Mesenchymal stem cell (in vitro differentiated cells and primary cell): ENCODE measurements at regions not wholly inside any gene's neighbourhood (a gene's known extent, or its start where the extent isn't known, plus 50 kb on each side); places are given as distances from the start of the nearest gene placed in this dataset.

Experiments
- DNase-seq: peaks from one replicate; pipeline ENCODE4 v3.0.0-alpha.2; 2013
- H2AFZ ChIP-seq: one replicate; pipeline ENCODE4 v1.6.1; 2013; ENCODE audit warnings: low read depth, mild to moderate bottlenecking, control low read depth, inconsistent platforms, low read length, moderate library complexity
- H2AK5ac ChIP-seq: 2 replicates; pipeline ENCODE4 v1.6.1; 2013; ENCODE audit warnings: low read length, moderate library complexity, mild to moderate bottlenecking, inconsistent platforms; ENCODE audit not compliant: severe bottlenecking
- H2BK120ac ChIP-seq: one replicate; pipeline ENCODE4 v1.6.1; 2013; ENCODE audit warnings: low read depth, mild to moderate bottlenecking, inconsistent platforms, low read length, moderate library complexity
- H2BK12ac ChIP-seq, 2 experiments: one replicate each; pipeline ENCODE4 v1.6.1; 2013; ENCODE audit warnings: inconsistent platforms in 2 of 2, low read length in 2 of 2, mild to moderate bottlenecking in 2 of 2, moderate library complexity in 2 of 2, control low read depth in 1 of 2
- H2BK15ac ChIP-seq: one replicate; pipeline ENCODE4 v1.6.1; 2013; ENCODE audit warnings: mild to moderate bottlenecking, low read depth, inconsistent platforms; ENCODE audit not compliant: poor library complexity, severe bottlenecking
- H2BK5ac ChIP-seq: 2 replicates; pipeline ENCODE4 v1.6.1; 2013; ENCODE audit warnings: low read depth, mild to moderate bottlenecking, low read length, control low read depth, inconsistent platforms; ENCODE audit not compliant: poor library complexity, severe bottlenecking
- H3K14ac ChIP-seq, 2 experiments: one replicate each; pipeline ENCODE4 v1.6.1; 2013; ENCODE audit warnings: inconsistent platforms in 2 of 2, low read length in 2 of 2, control low read depth in 1 of 2, mild to moderate bottlenecking in 1 of 2, moderate library complexity in 1 of 2
- H3K18ac ChIP-seq, 2 experiments: one replicate each; pipeline ENCODE4 v1.6.1; 2013; ENCODE audit warnings: inconsistent platforms in 2 of 2, low read length in 2 of 2, control low read depth in 1 of 2, low read depth in 1 of 2, mild to moderate bottlenecking in 1 of 2
- H3K23ac ChIP-seq, 2 experiments: one replicate each; pipeline ENCODE4 v1.6.1; 2013; ENCODE audit warnings: inconsistent platforms in 2 of 2, low read length in 2 of 2, mild to moderate bottlenecking in 2 of 2, moderate library complexity in 2 of 2, control low read depth in 1 of 2
- H3K27ac ChIP-seq: 2 replicates; pipeline ENCODE4 v1.5.1; 2013; ENCODE audit warnings: mild to moderate bottlenecking, moderate library complexity, low read length, control low read depth, inconsistent platforms; ENCODE audit not compliant: poor library complexity, severe bottlenecking
- H3K27me3 ChIP-seq, 2 experiments: 2 replicates each; pipeline versions ENCODE4 v1.6.1 to v1.7.0; 2013; ENCODE audit warnings: low read length in 2 of 2, mild to moderate bottlenecking in 2 of 2, moderate library complexity in 2 of 2, control low read depth in 1 of 2, inconsistent platforms in 1 of 2; ENCODE audit not compliant: control insufficient read depth in 1 of 2, insufficient read depth in 1 of 2
- H3K36me3 ChIP-seq, 2 experiments: 2 replicates each; pipeline versions ENCODE4 v1.6.1 to v1.7.0; 2013; ENCODE audit warnings: low read length in 2 of 2, control low read depth in 1 of 2, inconsistent platforms in 1 of 2, low read depth in 1 of 2, mild to moderate bottlenecking in 1 of 2; ENCODE audit not compliant: insufficient read depth in 2 of 2, control insufficient read depth in 1 of 2
- H3K4ac ChIP-seq, 2 experiments: one replicate each; pipeline ENCODE4 v1.6.1; 2013; ENCODE audit warnings: inconsistent platforms in 2 of 2, low read length in 2 of 2, mild to moderate bottlenecking in 2 of 2, moderate library complexity in 2 of 2, control low read depth in 1 of 2, low read depth in 1 of 2
- H3K4me1 ChIP-seq: 2 replicates; pipeline ENCODE4 v1.6.1; 2013; ENCODE audit warnings: low read depth, low read length, control low read depth; ENCODE audit not compliant: control insufficient read depth, insufficient read depth
- H3K4me2 ChIP-seq: 2 replicates; pipeline ENCODE4 v1.6.1; 2013; ENCODE audit warnings: low read length, mild to moderate bottlenecking, inconsistent platforms; ENCODE audit not compliant: poor library complexity, severe bottlenecking
- H3K4me3 ChIP-seq, 2 experiments: 2 replicates each; pipeline versions ENCODE4 v1.5.1 to v1.7.0; 2013; ENCODE audit warnings: low read length in 2 of 2, mild to moderate bottlenecking in 2 of 2, control low read depth in 1 of 2, low read depth in 1 of 2; ENCODE audit not compliant: insufficient read depth in 1 of 2
- H3K79me1 ChIP-seq: replicated peaks from 2 replicates; pipeline ENCODE4 v1.6.1; 2013; ENCODE audit warnings: mild to moderate bottlenecking, control low read depth, low read length, inconsistent platforms; ENCODE audit not compliant: poor library complexity, severe bottlenecking
- H3K9ac ChIP-seq: 2 replicates; pipeline ENCODE4 v1.7.0; 2013; ENCODE audit warnings: mild to moderate bottlenecking, low read length, moderate library complexity
- H3K9me3 ChIP-seq: 2 replicates; pipeline ENCODE4 v1.7.0; 2013; ENCODE audit warnings: mild to moderate bottlenecking, low read length; ENCODE audit not compliant: control insufficient read depth
- H4K8ac ChIP-seq: one replicate; pipeline ENCODE4 v1.6.1; 2013; ENCODE audit warnings: inconsistent platforms, mild to moderate bottlenecking, low read length, moderate library complexity
- H4K91ac ChIP-seq: one replicate; pipeline ENCODE4 v1.6.1; 2013; ENCODE audit warnings: mild to moderate bottlenecking, low read length, inconsistent platforms
- WGBS: methylation state at CpG from one replicate; pipeline ENCODE4 v1.1.7; 2013; ENCODE audit warnings: mixed read lengths; 5-methylcytosine and 5-hydroxymethylcytosine counted together

- H3K4me1 ChIP-seq: no peaks in the 10 kb centered on the region
- H3K36me3 ChIP-seq: no peaks in the 10 kb centered on the region
- no peak overlapping the region for H3K9ac ChIP-seq
- no peaks in the 10 kb centered on the region for H3K79me1 ChIP-seq
- H3K27ac ChIP-seq: no peak overlapping the region
- no peak overlapping the region for H3K18ac ChIP-seq
- H3K4me2 ChIP-seq: no peak overlapping the region
- no peak overlapping the region for H2BK12ac ChIP-seq
- DNase-seq: peak; percentile 8
- H4K91ac ChIP-seq: no peak overlapping the region
- no peak overlapping the region for H2BK5ac ChIP-seq
- no peak overlapping the region for H3K23ac ChIP-seq
- no peak overlapping the region for H2BK120ac ChIP-seq
- no peak overlapping the region for H2AK5ac ChIP-seq
- H3K4ac ChIP-seq: no peak overlapping the region
- no peak overlapping the region for H4K8ac ChIP-seq
- no peaks in the 10 kb centered on the region for H3K9me3 ChIP-seq
- no peak overlapping the region for H3K14ac ChIP-seq
- H2AFZ ChIP-seq: no peak overlapping the region
- H3K4me3 ChIP-seq: no peak overlapping the region
- H2BK15ac ChIP-seq: no peak overlapping the region
- WGBS: 66% methylated on average over 2 of the region's 4 CpGs
- no peaks in the 10 kb centered on the region for H3K27me3 ChIP-seq
Observed at GRCh38 chr4:28886934-28887333, 1833.2 kb upstream of the PCDH7 start.

- Histone ChIP-seq H3K4me2 (no peak overlapping the region), H3K36me3 (no peaks in the 10 kb centered on the region), H3K79me1 (no peaks in the 10 kb centered on the region), H2BK12ac (no peak overlapping the region), H2BK15ac (no peak overlapping the region), H2BK120ac (no peak overlapping the region), H4K8ac (no peak overlapping the region), H4K91ac (no peak overlapping the region), H3K4ac (no peak overlapping the region), H2AFZ (no peak overlapping the region), H2AK5ac (no peak overlapping the region), H3K23ac (no peak overlapping the region), H3K27ac (no peak overlapping the region), H3K9ac (no peak overlapping the region), H3K27me3 (no peaks in the 10 kb centered on the region), H3K18ac (no peak overlapping the region), H3K4me1 (no peaks in the 10 kb centered on the region), H3K14ac (no peak overlapping the region), H3K4me3 (no peak overlapping the region), H2BK5ac (no peak overlapping the region), H3K9me3 (peaks cover 6% of the 10 kb centered on the region)
- DNase-seq: no peak
- WGBS: 100% methylated on average over 1 of the region's 3 CpGs
Observed at GRCh38 chr4:28890949-28891775, 1829.0 kb upstream of the PCDH7 start.

- H3K4ac ChIP-seq: no peak overlapping the region
- no peak overlapping the region for H3K14ac ChIP-seq
- no peak overlapping the region for H3K4me2 ChIP-seq
- no peak overlapping the region for H3K9ac ChIP-seq
- H3K23ac ChIP-seq: no peak overlapping the region
- no peaks in the 10 kb centered on the region for H3K27me3 ChIP-seq
- H3K36me3 ChIP-seq: no peaks in the 10 kb centered on the region
- H2BK12ac ChIP-seq: no peak overlapping the region
- H2BK15ac ChIP-seq: no peak overlapping the region
- H3K9me3 ChIP-seq: peaks cover 4% of the 10 kb centered on the region
- H3K27ac ChIP-seq: no peak overlapping the region
- no peaks in the 10 kb centered on the region for H3K4me1 ChIP-seq
- no peak overlapping the region for H2BK120ac ChIP-seq
- DNase-seq: no peak
- H2AFZ ChIP-seq: no peak overlapping the region
- no peak overlapping the region for H3K18ac ChIP-seq
- H4K8ac ChIP-seq: no peak overlapping the region
- no peak overlapping the region for H2BK5ac ChIP-seq
- H3K4me3 ChIP-seq: no peak overlapping the region
- H2AK5ac ChIP-seq: no peak overlapping the region
- no peak overlapping the region for H4K91ac ChIP-seq
- no peaks in the 10 kb centered on the region for H3K79me1 ChIP-seq
- no CpG with 5 or more reads among the region's 1 CpG for WGBS
Observed at GRCh38 chr4:28913466-28913865, 1806.7 kb upstream of the PCDH7 start.

GRCh38 chr4:28916585-28916984, 1803.6 kb upstream of the PCDH7 start:
- H3K4me1 ChIP-seq: no peaks in the 10 kb centered on the region
- H3K79me1 ChIP-seq: no peaks in the 10 kb centered on the region
- no peak overlapping the region for H3K18ac ChIP-seq
- no peak overlapping the region for H3K23ac ChIP-seq
- no peak overlapping the region for H3K4me2 ChIP-seq
- no peak overlapping the region for H2BK5ac ChIP-seq
- no peaks in the 10 kb centered on the region for H3K27me3 ChIP-seq
- DNase-seq: no peak
- no peak overlapping the region for H3K27ac ChIP-seq
- no peak overlapping the region for H3K4ac ChIP-seq
- no peaks in the 10 kb centered on the region for H3K36me3 ChIP-seq
- 94% methylated on average over 2 of the region's 2 CpGs for WGBS
- no peak overlapping the region for H2AK5ac ChIP-seq
- H4K8ac ChIP-seq: no peak overlapping the region
- H2BK15ac ChIP-seq: no peak overlapping the region
- H2AFZ ChIP-seq: no peak overlapping the region
- H4K91ac ChIP-seq: no peak overlapping the region
- H3K4me3 ChIP-seq: no peak overlapping the region
- H2BK120ac ChIP-seq: no peak overlapping the region
- no peak overlapping the region for H3K14ac ChIP-seq
- H2BK12ac ChIP-seq: no peak overlapping the region
- H3K9ac ChIP-seq: no peak overlapping the region
- no peaks in the 10 kb centered on the region for H3K9me3 ChIP-seq
